H1 (cell line): ENCODE measurements at regions not wholly inside any gene's neighbourhood (a gene's known extent, or its start where the extent isn't known, plus 50 kb on each side); places are given as distances from the start of the nearest gene placed in this dataset.

Experiments
- CTCF ChIA-PET: fragments of 300-600 bp; sonication (Branson Sonifier 250); formaldehyde crosslinking; loops from one replicate; lab custom pipeline; 2021; ENCODE audit not compliant: partially characterized antibody; lab: Charles Lee
- POLR2A ChIA-PET: fragments of 300-600 bp; sonication (Branson Sonifier 250); formaldehyde crosslinking; loops from one replicate; lab custom pipeline; 2021; ENCODE audit warnings: inconsistent platforms; ENCODE audit not compliant: partially characterized antibody; lab: Charles Lee
- DNase-seq, 2 experiments: peaks; one replicate each; pipeline versions ENCODE4 v3.0.0 to v3.0.0-alpha.2; 2010 to 2022; ENCODE audit warnings: low spot score in 2 of 2, low read depth in 1 of 2, mixed read lengths in 1 of 2
- FAIRE-seq: peaks from 2 replicates; lab custom pipeline; 2011; peaks lifted over from hg19 to GRCh38; lab: Jason Lieb, UNC
- H2AFZ ChIP-seq: 2 replicates; pipeline ENCODE4 v1.8.1; 2012; ENCODE audit warnings: low read length, inconsistent platforms
- H2AK5ac ChIP-seq: 2 replicates; pipeline ENCODE4 v1.6.1; 2013; ENCODE audit warnings: low read depth, low read length
- H2BK120ac ChIP-seq: replicated peaks from 2 replicates; pipeline ENCODE3; 2013; ENCODE audit warnings: low read depth, low read length, inconsistent platforms
- H2BK12ac ChIP-seq: 2 replicates; pipeline ENCODE4 v1.6.1; 2013; ENCODE audit warnings: low read depth, low read length
- H2BK15ac ChIP-seq: 2 replicates; pipeline ENCODE4 v1.6.1; 2013; ENCODE audit warnings: low read length
- H2BK20ac ChIP-seq: 2 replicates; pipeline ENCODE4 v1.6.1; 2013; ENCODE audit warnings: low read length
- H2BK5ac ChIP-seq: 2 replicates; pipeline ENCODE4 v1.6.1; 2013; ENCODE audit warnings: low read depth, low read length
- H3K14ac ChIP-seq: 2 replicates; pipeline ENCODE4 v1.6.1; 2013; ENCODE audit warnings: inconsistent platforms; ENCODE audit not compliant: insufficient read length
- H3K18ac ChIP-seq: 2 replicates; pipeline ENCODE4 v1.6.1; 2013; ENCODE audit warnings: low read length; ENCODE audit errors: extremely low read depth
- H3K23ac ChIP-seq: 2 replicates; pipeline ENCODE4 v1.6.1; 2013; ENCODE audit warnings: inconsistent platforms; ENCODE audit not compliant: insufficient read length
- H3K23me2 ChIP-seq: 2 replicates; pipeline ENCODE4 v1.6.1; 2013; ENCODE audit warnings: low read depth, low read length
- H3K27ac ChIP-seq: 2 replicates; pipeline ENCODE4 v1.6.1; 2011; ENCODE audit warnings: low read depth, low read length, inconsistent platforms
- H3K27me3 ChIP-seq, 4 experiments: replicated peaks in 1 of 4; 1 replicate in 1 of 4; 2 replicates in 3 of 4; pipeline versions ENCODE4 v1.6.1 to v1.8.1; 2011 to 2013; ENCODE audit warnings: low read length in 3 of 4, mild to moderate bottlenecking in 3 of 4, inconsistent platforms in 2 of 4, mixed read lengths in 2 of 4, moderate library complexity in 1 of 4; ENCODE audit not compliant: control insufficient read depth in 3 of 4, insufficient read depth in 3 of 4; ENCODE audit errors: extremely low read depth in 1 of 4
- H3K36me3 ChIP-seq, 4 experiments: 2 replicates each; pipeline versions ENCODE4 v1.6.1 to v1.8.1; 2011 to 2013; ENCODE audit warnings: mild to moderate bottlenecking in 4 of 4, low read length in 3 of 4, moderate library complexity in 2 of 4, control low read depth in 1 of 4, inconsistent platforms in 1 of 4; ENCODE audit not compliant: insufficient read depth in 4 of 4, control insufficient read depth in 2 of 4
- H3K4ac ChIP-seq: replicated peaks from 2 replicates; pipeline ENCODE3; 2013; ENCODE audit warnings: low read length, low read depth, mixed read lengths, inconsistent platforms; ENCODE audit not compliant: insufficient read length
- H3K4me1 ChIP-seq, 4 experiments: replicated peaks in 1 of 4; 1 replicate in 1 of 4; 2 replicates in 3 of 4; pipeline versions ENCODE4 v1.6.1 to v1.8.1; 2011 to 2013; ENCODE audit warnings: low read length in 3 of 4, inconsistent platforms in 2 of 4, mixed read lengths in 1 of 4; ENCODE audit not compliant: insufficient read depth in 4 of 4, control insufficient read depth in 3 of 4
- H3K4me2 ChIP-seq, 2 experiments: 2 replicates each; pipeline versions ENCODE4 v1.6.1 to v1.8.1; 2011 to 2013; ENCODE audit warnings: low read depth in 2 of 2, low read length in 2 of 2, control low read depth in 1 of 2, inconsistent platforms in 1 of 2, mild to moderate bottlenecking in 1 of 2; ENCODE audit not compliant: insufficient read depth in 1 of 2
- H3K4me3 ChIP-seq, 4 experiments: fragments of 200-600, 300-600 bp in 1 of 4; sonication (generic), shearing (Covaris generic), sonication (Bioruptor Twin) in 1 of 4; 2 replicates each; pipeline versions ENCODE4 v1.5.1 to v1.8.1; 2011 to 2016; ENCODE audit warnings: low read length in 4 of 4, low read depth in 3 of 4, control low read depth in 2 of 4, inconsistent platforms in 2 of 4, mild to moderate bottlenecking in 2 of 4, mixed read lengths in 1 of 4, moderate library complexity in 1 of 4; ENCODE audit not compliant: insufficient read depth in 2 of 4; ENCODE audit errors: extremely low read depth in 1 of 4
- H3K56ac ChIP-seq: replicated peaks from 2 replicates; pipeline ENCODE3; 2013; ENCODE audit warnings: low read depth, mild to moderate bottlenecking, mixed read lengths, low read length, inconsistent platforms; ENCODE audit not compliant: insufficient read length
- H3K79me1 ChIP-seq: 2 replicates; pipeline ENCODE4 v1.6.1; 2013; ENCODE audit warnings: low read depth, low read length, control low read depth
- H3K79me2 ChIP-seq, 2 experiments: 2 replicates each; pipeline versions ENCODE4 v1.6.1 to v1.8.1; 2012 to 2013; ENCODE audit warnings: low read length in 2 of 2, mild to moderate bottlenecking in 2 of 2, inconsistent platforms in 1 of 2; ENCODE audit not compliant: insufficient read depth in 2 of 2, control insufficient read depth in 1 of 2
- H3K9ac ChIP-seq, 4 experiments: replicated peaks in 1 of 4; 1 replicate in 1 of 4; 2 replicates in 3 of 4; pipeline versions ENCODE4 v1.6.1 to v1.8.1; 2011 to 2013; ENCODE audit warnings: low read depth in 3 of 4, low read length in 3 of 4, control low read depth in 2 of 4, mild to moderate bottlenecking in 2 of 4, moderate library complexity in 2 of 4, inconsistent platforms in 1 of 4; ENCODE audit errors: extremely low read depth in 1 of 4
- H3K9me3 ChIP-seq, 2 experiments: 2 replicates each; pipeline versions ENCODE4 v1.6.1 to v1.8.1; 2012 to 2013; ENCODE audit warnings: mild to moderate bottlenecking in 2 of 2, moderate library complexity in 2 of 2, control low read depth in 1 of 2, inconsistent platforms in 1 of 2, low read depth in 1 of 2, low read length in 1 of 2, mixed read lengths in 1 of 2; ENCODE audit not compliant: insufficient read depth in 2 of 2
- H4K20me1 ChIP-seq, 2 experiments: replicated peaks in 1 of 2; 2 replicates each; pipeline versions ENCODE3 to v1.8.1; 2011 to 2013; ENCODE audit warnings: inconsistent platforms in 2 of 2, low read length in 2 of 2, mild to moderate bottlenecking in 1 of 2; ENCODE audit not compliant: insufficient read depth in 2 of 2, control insufficient read depth in 1 of 2
- H4K5ac ChIP-seq: 2 replicates; pipeline ENCODE4 v1.6.1; 2013; ENCODE audit warnings: low read length, low read depth, mixed read lengths, inconsistent platforms; ENCODE audit not compliant: insufficient read length
- H4K8ac ChIP-seq: 2 replicates; pipeline ENCODE4 v1.8.0; 2013; ENCODE audit warnings: mild to moderate bottlenecking, moderate library complexity, low read length, inconsistent platforms; ENCODE audit not compliant: insufficient read depth; ENCODE audit errors: extremely low read depth
- H4K91ac ChIP-seq: replicated peaks from 2 replicates; pipeline ENCODE3; 2013; ENCODE audit warnings: low read length, mixed read lengths, inconsistent platforms; ENCODE audit not compliant: insufficient read length
- BACH1 ChIP-seq: IDR thresholded peaks from 2 replicates; pipeline ENCODE4 v1.6.1; 2012; ENCODE audit warnings: low read length, improper control_type of control experiment
- BRCA1 ChIP-seq: IDR thresholded peaks from 2 replicates; pipeline ENCODE4 v1.6.1; 2012; ENCODE audit warnings: low read depth, low read length, improper control_type of control experiment
- GTF2F1 ChIP-seq: IDR thresholded peaks from 2 replicates; pipeline ENCODE4 v1.6.1; 2012; ENCODE audit warnings: low read depth, low read length, improper control_type of control experiment, borderline replicate concordance
- MAFK ChIP-seq: IDR thresholded peaks from 2 replicates; pipeline ENCODE4 v1.6.1; 2012; ENCODE audit warnings: low read depth, mild to moderate bottlenecking, improper control_type of control experiment, low read length
- SP2 ChIP-seq: IDR thresholded peaks from 2 replicates; pipeline ENCODE4 v1.6.1; 2012; ENCODE audit warnings: mild to moderate bottlenecking, low read length, inconsistent platforms
- USF2 ChIP-seq: IDR thresholded peaks from 2 replicates; pipeline ENCODE4 v1.6.1; 2011; ENCODE audit warnings: low read length, improper control_type of control experiment
- WGBS, 2 experiments: shearing (Covaris generic) in 1 of 2; methylation state at CpG; one replicate each; pipeline versions ENCODE4 v1.1.6 to v1.1.7; 2013 to 2015; ENCODE audit warnings: low lambda C conversion rate in 2 of 2, mixed read lengths in 2 of 2, inconsistent platforms in 1 of 2, low coverage in 1 of 2, missing lambda C conversion rate in 1 of 2; ENCODE audit not compliant: insufficient replicate concordance in 2 of 2, insufficient coverage in 1 of 2, insufficient read length in 1 of 2; ENCODE audit errors: extremely low coverage in 1 of 2, missing lambda C conversion rate in 1 of 2; 5-methylcytosine and 5-hydroxymethylcytosine counted together

DNA sequence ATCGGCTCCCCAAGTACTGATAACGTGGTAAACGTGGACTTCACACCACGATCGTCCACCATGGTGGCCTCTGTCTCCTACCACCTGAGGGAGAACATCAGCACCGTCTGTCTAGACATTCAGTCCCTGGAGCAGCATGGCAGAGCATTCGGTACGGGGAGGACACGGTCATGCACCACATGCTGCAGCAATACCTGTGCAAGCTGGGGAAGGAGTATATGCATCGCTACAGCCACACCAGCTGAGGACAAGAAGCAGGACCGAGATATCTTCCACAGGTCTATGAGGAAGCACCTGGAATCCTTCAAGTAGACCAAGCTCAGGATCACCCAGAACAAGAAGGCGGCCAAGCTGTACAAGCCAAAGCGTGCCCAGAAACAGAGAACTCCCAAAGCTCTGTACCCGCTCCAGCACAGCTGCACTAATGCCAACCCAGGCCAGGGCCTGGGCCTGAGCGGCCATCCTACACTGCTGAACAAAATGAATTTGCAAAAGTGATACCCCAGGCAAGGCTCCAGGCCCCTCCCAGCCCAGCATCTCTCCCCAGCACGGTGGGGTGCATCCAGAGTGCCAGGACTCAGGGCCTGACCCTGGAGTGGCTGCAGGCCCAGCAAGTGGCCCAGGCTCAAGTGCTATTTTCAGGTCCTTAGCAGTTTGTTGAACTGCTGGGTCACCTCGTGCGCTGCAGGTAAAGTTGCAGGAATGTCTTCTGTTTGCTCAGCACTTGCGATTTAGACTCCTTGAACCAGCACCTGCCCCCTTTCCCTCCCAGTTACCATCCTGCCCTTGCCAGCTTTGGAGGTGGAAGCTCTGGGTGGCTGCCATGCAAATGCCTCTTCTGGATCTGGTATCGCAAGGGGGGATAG is 119.3 kb upstream of the SERPIND1 start:
- Histone ChIP-seq H3K27me3 (no peaks in the 10 kb centered on the region), H3K18ac (no peak overlapping the region), H3K14ac (no peak overlapping the region), H2BK5ac (no peak overlapping the region), H2BK20ac (no peak overlapping the region), H4K8ac (no peak overlapping the region), H2AFZ (no peak overlapping the region), H4K20me1 (no peaks in the 10 kb centered on the region), H3K23ac (no peak overlapping the region), H3K23me2 (no peaks in the 10 kb centered on the region; the same call in 1 of the 2 replicates), H3K79me2 (no peaks in the 10 kb centered on the region), H3K4ac (no peak overlapping the region), H3K9me3 (no peaks in the 10 kb centered on the region), H4K91ac (no peak overlapping the region), H3K9ac (0 out of 7 replicates have a peak overlapping the region, but pooled peaks of 1 of the 4 experiments have one; percentile 10), H3K36me3 (no peaks in the 10 kb centered on the region), H3K4me1 (no peaks in the 10 kb centered on the region), H2BK120ac (no peak overlapping the region), H3K56ac (no peak overlapping the region), H3K4me3 (no peak overlapping the region), H3K4me2 (no peak overlapping the region), H2AK5ac (no peak overlapping the region), H3K27ac (no peak overlapping the region), H3K79me1 (no peaks in the 10 kb centered on the region), H2BK15ac (no peak overlapping the region), H4K5ac (no peak overlapping the region), H2BK12ac (no peak overlapping the region)
- 87% methylated on average over 20 of the region's 20 CpGs; no CpG with 5 or more reads in 1 of the 2 experiments for WGBS, 2 experiments
- ChIA-PET CTCF (interaction anchor here (0.5 to 0.9 kb wide), 2 partner anchors 10 to 236 kb away, joined by 3 read pairs; no protein-coding TSS in a partner anchor), POLR2A (no interaction called here)
- no peak for FAIRE-seq
- peak in 1 of 2 experiments; percentile 34 for DNase-seq
- TF ChIP-seq USF2 (no peak), BACH1 (no peak), MAFK (no peak), GTF2F1 (no peak), BRCA1 (no peak), SP2 (no peak)
